ENCODE measurements at regions not wholly inside any gene's neighbourhood (a gene's known extent, or its start where the extent isn't known, plus 50 kb on each side); places are given as distances from the start of the nearest gene placed in this dataset.
"Not testable (repeated sequence)": the region's sequence is repeated elsewhere in the genome, so short reads cannot be mapped to it uniquely, and the experiment has no call there.

DNA sequence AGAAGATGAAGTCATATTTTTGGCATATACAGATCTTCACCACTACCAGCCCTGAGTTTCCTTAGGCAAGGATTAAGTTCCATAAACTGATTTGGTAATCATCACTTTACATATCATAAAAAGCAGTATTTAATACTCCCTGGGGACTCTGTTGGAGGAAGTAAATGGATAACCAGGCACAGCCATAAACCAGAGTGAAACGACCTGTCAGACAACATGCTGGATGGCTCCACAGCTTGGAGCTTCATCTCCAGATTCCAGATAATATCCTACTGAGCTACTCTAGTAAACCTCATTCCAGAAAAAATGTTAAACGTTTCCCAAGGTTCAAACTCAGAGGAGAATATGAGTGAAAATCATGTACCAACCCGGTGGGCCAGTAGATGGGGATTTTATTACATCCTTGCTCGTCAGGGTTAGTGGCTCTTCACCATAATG, 109.2 kb downstream of the BASP1 start:
- in situ Hi-C loops (cut with HindIII; ENCODE audit: low sequenced_read_pairs) = no loop called here
- no peak overlapping the region for H3K4me3 ChIP-seq (ENCODE audit: low read depth, low read length)
- TF ChIP-seq, protein P1, sequence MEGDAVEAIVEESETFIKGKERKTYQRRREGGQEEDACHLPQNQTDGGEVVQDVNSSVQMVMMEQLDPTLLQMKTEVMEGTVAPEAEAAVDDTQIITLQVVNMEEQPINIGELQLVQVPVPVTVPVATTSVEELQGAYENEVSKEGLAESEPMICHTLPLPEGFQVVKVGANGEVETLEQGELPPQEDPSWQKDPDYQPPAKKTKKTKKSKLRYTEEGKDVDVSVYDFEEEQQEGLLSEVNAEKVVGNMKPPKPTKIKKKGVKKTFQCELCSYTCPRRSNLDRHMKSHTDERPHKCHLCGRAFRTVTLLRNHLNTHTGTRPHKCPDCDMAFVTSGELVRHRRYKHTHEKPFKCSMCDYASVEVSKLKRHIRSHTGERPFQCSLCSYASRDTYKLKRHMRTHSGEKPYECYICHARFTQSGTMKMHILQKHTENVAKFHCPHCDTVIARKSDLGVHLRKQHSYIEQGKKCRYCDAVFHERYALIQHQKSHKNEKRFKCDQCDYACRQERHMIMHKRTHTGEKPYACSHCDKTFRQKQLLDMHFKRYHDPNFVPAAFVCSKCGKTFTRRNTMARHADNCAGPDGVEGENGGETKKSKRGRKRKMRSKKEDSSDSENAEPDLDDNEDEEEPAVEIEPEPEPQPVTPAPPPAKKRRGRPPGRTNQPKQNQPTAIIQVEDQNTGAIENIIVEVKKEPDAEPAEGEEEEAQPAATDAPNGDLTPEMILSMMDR (IDR thresholded peaks at IDR 0.05; ENCODE audit: low read depth, low read length) = no peak
- DNase-seq (ENCODE audit: low read depth, low spot score) = no peak

DNA sequence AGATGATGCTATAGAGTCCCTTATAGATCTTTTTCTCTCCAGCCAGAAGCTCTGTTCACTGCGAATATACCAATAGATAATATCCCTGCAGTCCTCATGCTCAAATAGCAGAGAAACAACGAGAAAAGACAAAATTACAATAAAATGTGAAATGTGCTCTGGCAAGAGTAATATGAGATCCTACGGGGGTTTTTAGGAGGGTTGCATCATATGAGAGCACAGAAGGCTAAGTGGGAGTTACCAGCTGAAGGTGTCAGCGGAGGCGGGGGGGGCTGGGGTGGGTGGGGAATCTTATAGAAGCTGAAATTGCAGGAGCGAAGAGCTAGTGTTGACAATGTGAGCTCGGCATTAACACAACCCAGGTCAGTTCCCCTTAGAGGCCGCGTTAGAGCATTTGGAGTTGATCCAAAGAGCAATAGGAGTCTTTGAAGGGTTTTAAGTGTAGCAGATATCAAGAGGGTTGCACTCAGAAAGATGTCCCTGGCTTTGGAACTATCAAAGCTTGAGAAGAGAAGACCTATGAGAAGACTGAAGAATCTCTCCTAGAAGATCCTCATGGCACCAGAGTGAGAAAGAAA, 109.7 kb downstream of the BASP1 start:
- in situ Hi-C loops (cut with HindIII; ENCODE audit: low sequenced_read_pairs) = no loop called here
- H3K4me3 ChIP-seq (ENCODE audit: low read depth, low read length) = no peak overlapping the region
- TF ChIP-seq, protein P1 (IDR thresholded peaks at IDR 0.05; ENCODE audit: low read depth, low read length) = no peak
- no peak for DNase-seq (ENCODE audit: low read depth, low spot score)

DNA sequence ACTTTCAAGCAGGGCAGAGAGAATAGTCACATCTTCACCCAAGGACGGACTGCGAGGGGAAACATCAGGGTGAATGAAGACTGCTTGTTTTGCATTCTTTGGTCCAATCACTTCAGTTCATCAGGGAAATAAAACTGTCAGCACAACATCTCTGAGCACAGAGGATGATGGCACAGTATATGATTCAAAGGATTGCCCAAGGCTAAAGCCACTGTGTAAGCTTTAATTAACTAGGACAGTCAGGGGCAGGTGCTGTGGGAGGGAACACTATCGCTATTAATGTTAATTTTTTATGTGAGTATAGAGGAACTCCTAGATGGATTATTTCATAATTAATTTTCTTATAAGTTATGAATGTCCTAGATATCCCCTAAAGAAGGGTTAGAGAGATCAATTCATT, 112.1 kb downstream of the BASP1 start:
- no peak overlapping the region for H3K4me3 ChIP-seq (ENCODE audit: low read depth, low read length)
- in situ Hi-C loops (cut with HindIII; ENCODE audit: low sequenced_read_pairs) = no loop called here
- TF ChIP-seq, protein P1 (IDR thresholded peaks at IDR 0.05; ENCODE audit: low read depth, low read length) = no peak
- DNase-seq (ENCODE audit: low read depth, low spot score) = no peak

DNA sequence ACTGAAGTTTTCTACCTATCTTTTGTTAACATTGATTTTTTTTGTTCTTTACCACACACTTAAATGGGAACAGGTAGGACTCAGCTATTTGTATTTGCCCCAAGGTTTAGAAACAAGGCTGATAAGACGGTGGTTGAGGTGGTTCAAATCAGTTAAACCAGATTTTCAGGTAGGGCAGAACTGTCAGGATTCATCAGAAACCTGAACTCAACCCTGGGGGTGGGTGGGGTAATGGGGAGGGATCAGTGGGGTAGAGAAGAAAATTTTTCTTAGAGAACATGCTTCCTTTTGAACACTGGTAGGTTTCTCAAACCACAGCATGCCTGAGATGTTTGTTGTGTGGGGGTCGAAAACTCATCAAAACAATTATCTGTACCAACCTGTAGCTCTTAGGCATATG, 113.0 kb downstream of the BASP1 start:
- no peak for DNase-seq (ENCODE audit: low read depth, low spot score)
- no peak overlapping the region for H3K4me3 ChIP-seq (ENCODE audit: low read depth, low read length)
- TF ChIP-seq, protein P1 (IDR thresholded peaks at IDR 0.05; ENCODE audit: low read depth, low read length) = no peak
- in situ Hi-C loops (cut with HindIII; ENCODE audit: low sequenced_read_pairs) = no loop called here

DNA sequence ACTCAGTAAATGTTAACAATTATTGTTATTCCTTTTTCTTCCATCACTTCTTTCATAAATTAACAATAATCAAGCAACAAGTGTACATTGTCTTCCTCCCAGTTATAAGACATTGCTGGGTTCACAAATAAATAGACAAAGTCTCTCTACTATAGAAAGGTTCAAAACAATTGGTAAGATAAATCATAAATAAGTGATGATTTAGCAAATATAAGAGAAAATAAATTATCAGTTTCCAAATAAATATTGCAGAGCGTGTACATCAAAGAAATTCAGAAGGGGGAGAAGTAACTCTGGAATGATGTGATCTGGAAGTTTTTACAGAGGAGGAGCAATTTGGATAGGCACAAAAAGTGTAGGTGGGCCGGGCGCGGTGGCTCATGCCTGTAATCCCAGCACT, 114.2 kb downstream of the BASP1 start:
- DNase-seq (ENCODE audit: low read depth, low spot score) = no peak
- in situ Hi-C loops (cut with HindIII; ENCODE audit: low sequenced_read_pairs) = no loop called here
- no peak overlapping the region for H3K4me3 ChIP-seq (ENCODE audit: low read depth, low read length)
- TF ChIP-seq, protein P1 (IDR thresholded peaks at IDR 0.05; ENCODE audit: low read depth, low read length) = no peak

DNA sequence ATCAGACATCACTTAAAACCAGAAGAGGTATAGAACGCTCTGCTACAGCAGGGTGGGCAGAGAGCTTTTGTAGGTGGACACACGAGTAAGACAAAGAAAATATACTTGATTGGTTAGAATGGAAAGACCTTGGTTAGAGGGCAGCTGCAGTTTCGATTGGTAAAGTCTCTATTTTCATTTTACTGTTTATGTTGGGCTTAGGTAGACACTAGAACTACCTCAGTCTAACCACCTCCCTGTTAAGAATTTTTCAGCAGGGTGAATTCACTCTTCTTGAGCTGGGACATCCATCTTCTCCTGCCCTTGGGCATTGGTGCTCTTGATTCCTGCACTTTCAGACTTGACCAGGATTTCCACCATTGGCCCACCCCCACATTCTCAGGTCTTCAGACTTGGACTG, 116.3 kb downstream of the BASP1 start:
- DNase-seq (ENCODE audit: low read depth, low spot score) = no peak
- in situ Hi-C loops (cut with HindIII; ENCODE audit: low sequenced_read_pairs) = no loop called here
- H3K4me3 ChIP-seq (ENCODE audit: low read depth, low read length) = no peak overlapping the region
- TF ChIP-seq, protein P1 (IDR thresholded peaks at IDR 0.05; ENCODE audit: low read depth, low read length) = no peak

DNA sequence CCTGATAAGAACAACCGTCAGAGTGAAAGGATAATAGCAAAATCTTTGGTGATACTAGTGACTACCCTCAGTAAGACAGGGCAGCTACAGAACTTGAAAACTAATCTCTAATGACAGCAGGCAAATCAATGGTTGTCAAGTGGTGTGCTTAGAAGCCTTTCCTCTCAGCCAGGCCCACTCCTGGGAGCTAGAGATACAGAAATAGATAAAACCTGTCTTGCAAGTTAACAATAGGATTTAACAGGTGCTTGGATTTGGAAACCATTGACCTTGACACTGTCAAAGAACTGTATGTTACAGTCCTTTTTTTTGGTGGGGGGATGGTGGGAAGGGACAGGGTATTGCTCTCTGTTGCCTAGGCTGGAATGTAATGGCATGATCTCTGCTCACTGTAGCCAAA, 118.6 kb downstream of the BASP1 start:
- DNase-seq (ENCODE audit: low read depth, low spot score) = no peak
- TF ChIP-seq, protein P1 (IDR thresholded peaks at IDR 0.05; ENCODE audit: low read depth, low read length) = no peak
- H3K4me3 ChIP-seq (ENCODE audit: low read depth, low read length) = no peak overlapping the region
- in situ Hi-C loops (cut with HindIII; ENCODE audit: low sequenced_read_pairs) = no loop called here

DNA sequence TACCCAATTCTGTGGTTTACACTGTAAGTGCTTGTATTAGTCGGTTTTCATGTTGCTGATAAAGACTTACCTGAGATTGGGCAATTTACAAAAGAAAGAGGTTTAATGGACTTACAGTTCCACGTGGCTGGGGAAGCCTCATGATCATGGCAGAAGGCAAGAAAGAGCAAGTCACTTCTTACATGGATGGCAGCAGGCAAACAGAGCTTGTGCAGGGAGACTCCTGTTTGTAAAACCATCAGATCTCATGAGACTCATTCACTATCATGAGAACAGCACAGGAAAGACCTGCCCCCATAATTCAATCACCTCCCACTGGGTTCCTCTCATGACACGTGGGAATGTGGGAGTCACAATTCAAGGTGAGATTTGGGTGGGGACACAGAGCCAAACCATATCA, 119.3 kb downstream of the BASP1 start:
- DNase-seq (ENCODE audit: low read depth, low spot score); in situ Hi-C loops (cut with HindIII; ENCODE audit: low sequenced_read_pairs); H3K4me3 ChIP-seq (ENCODE audit: low read depth, low read length): not testable (repeated sequence)

Data from astrocyte of the spinal cord (primary cell).